Left ventricle myocardium inferior (tissue), 1 donor: ENCODE measurements at regions not wholly inside any gene's neighbourhood (a gene's known extent, or its start where the extent isn't known, plus 50 kb on each side); places are given as distances from the start of the nearest gene placed in this dataset.

Source experiments
- DNase-seq: peaks from one replicate; pipeline ENCODE4 v3.0.0-alpha.2; 2020
- H3K27ac ChIP-seq: fragments of 200-600 bp; replicated peaks from 2 replicates; pipeline ENCODE4 v1.8.0; 2021
- H3K27me3 ChIP-seq: fragments of 200-600 bp; 2 replicates; pipeline ENCODE4 v1.8.0; 2021; ENCODE audit warnings: low read depth
- H3K36me3 ChIP-seq: fragments of 200-600 bp; 2 replicates; pipeline ENCODE4 v1.8.0; 2021
- H3K4me1 ChIP-seq: fragments of 200-600 bp; 2 replicates; pipeline ENCODE4 v1.8.0; 2021
- H3K4me3 ChIP-seq: fragments of 200-600 bp; 2 replicates; pipeline ENCODE4 v1.8.0; 2021; ENCODE audit warnings: mild to moderate bottlenecking, moderate library complexity
- H3K9me3 ChIP-seq: fragments of 200-600 bp; replicated peaks from 2 replicates; pipeline ENCODE4 v1.8.0; 2021
- CTCF ChIP-seq: fragments of 200-600 bp; IDR thresholded peaks from 2 replicates; pipeline ENCODE4 v1.8.0; 2021; ENCODE audit warnings: antibody characterized with exemption, mild to moderate bottlenecking, borderline replicate concordance
- intact Hi-C: fragments of 100-400 bp; cut with micrococcal nuclease; formaldehyde crosslinking; loops from one replicate; pipeline ENCODE4 v1.11.0; 2022
- donor health status: DM: no; HTN: yes; CAD: no; lungs with severe emphysema.

- intact Hi-C loops = no loop called here
- no peak for DNase-seq
- Histone ChIP-seq H3K9me3 (no peaks in the 10 kb centered on the region), H3K27me3 (no peaks in the 10 kb centered on the region), H3K4me3 (no peak overlapping the region), H3K36me3 (no peaks in the 10 kb centered on the region), H3K4me1 (no peaks in the 10 kb centered on the region), H3K27ac (no peak overlapping the region)
- no peak for TF ChIP-seq CTCF
Observed at GRCh38 chr6:115612796-115613479, 447.8 kb downstream of the FRK start.

DNA sequence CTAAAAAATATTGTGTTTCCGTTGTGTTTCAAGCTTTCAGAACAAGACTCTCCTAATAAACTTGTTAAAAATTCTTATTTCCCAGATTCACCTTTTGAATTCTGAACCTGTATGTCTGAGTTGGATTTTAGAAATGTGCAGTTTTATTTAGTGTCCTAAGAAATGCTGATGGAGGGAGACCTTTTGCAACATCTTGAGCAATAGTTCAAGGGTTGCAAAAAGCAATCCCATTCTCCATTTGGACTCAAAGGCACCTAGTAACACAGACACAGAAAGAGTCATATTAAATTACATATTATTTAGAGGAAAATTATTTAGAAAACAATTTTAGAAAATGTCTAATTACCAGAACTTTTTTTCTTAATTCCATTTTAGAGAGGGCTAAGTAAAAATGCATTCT, 448.5 kb downstream of the FRK start:
- no peak for TF ChIP-seq CTCF
- no peak for DNase-seq
- Histone ChIP-seq H3K36me3 (no peaks in the 10 kb centered on the region), H3K9me3 (no peaks in the 10 kb centered on the region), H3K4me3 (no peak overlapping the region), H3K4me1 (no peaks in the 10 kb centered on the region), H3K27ac (no peak overlapping the region), H3K27me3 (no peaks in the 10 kb centered on the region)
- intact Hi-C loops = no loop called here

- Histone ChIP-seq H3K4me1 (no peaks in the 10 kb centered on the region), H3K36me3 (no peaks in the 10 kb centered on the region), H3K27ac (no peak overlapping the region), H3K27me3 (no peaks in the 10 kb centered on the region), H3K9me3 (no peaks in the 10 kb centered on the region), H3K4me3 (no peak overlapping the region)
- intact Hi-C loops = no loop called here
- DNase-seq = no peak
- no peak for TF ChIP-seq CTCF
Observed at GRCh38 chr6:115610696-115611095, 450.0 kb downstream of the FRK start.

DNA sequence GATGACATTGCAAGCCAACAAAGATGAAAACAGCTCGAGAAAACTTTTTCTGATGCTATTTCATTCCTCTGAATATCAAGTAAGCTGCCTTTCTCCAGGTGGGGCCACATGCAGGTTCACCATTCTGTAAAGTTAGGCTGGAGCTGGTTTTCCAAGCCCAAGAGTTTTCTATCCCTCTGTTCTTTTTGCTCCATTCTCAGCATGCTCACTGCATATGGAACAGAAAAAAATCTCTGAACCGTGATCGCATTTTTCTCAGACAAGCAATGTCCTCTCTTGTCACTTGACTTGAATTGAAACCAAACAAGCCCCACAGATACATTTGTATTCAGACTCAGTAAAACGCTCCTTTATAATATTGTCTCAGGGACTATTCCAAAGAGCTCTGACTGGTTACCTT, 451.6 kb downstream of the FRK start:
- DNase-seq = no peak
- no peaks in the 10 kb centered on the region for H3K27me3 ChIP-seq
- intact Hi-C loops = no loop called here
- H3K36me3 ChIP-seq = no peaks in the 10 kb centered on the region
- no peak for TF ChIP-seq CTCF
- H3K27ac ChIP-seq = no peak overlapping the region
- no peak overlapping the region for H3K4me3 ChIP-seq
- no peaks in the 10 kb centered on the region for H3K9me3 ChIP-seq
- no peaks in the 10 kb centered on the region for H3K4me1 ChIP-seq

DNA sequence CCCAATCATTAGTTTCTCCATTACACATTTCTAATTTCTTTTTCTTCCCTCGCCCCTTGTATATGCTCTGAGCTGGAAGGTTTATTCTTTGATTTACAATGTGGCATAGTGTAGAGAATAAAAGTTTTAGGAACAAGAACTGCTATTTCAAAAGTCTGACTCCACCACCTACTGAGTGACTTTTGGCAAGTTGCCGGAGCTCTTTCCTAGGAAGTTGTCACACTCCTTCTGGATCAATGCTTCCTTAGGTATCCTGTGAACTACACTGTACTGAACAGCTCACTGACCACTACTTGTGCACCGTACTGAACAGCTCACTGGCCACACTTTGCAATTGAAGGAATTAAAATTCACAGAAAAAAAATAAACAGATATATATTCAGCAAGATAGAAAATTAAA, 458.2 kb downstream of the FRK start:
- intact Hi-C loops = no loop called here
- no peak for DNase-seq
- Histone ChIP-seq H3K27ac (no peak overlapping the region), H3K4me3 (no peak overlapping the region), H3K4me1 (peaks cover 8% of the 10 kb centered on the region), H3K9me3 (peaks cover 7% of the 10 kb centered on the region), H3K36me3 (no peaks in the 10 kb centered on the region), H3K27me3 (no peaks in the 10 kb centered on the region)
- TF ChIP-seq CTCF = no peak
